ENCODE measurements at regions not wholly inside any gene's neighbourhood (a gene's known extent, or its start where the extent isn't known, plus 50 kb on each side); places are given as distances from the start of the nearest gene placed in this dataset.

- TF ChIP-seq, protein P1, sequence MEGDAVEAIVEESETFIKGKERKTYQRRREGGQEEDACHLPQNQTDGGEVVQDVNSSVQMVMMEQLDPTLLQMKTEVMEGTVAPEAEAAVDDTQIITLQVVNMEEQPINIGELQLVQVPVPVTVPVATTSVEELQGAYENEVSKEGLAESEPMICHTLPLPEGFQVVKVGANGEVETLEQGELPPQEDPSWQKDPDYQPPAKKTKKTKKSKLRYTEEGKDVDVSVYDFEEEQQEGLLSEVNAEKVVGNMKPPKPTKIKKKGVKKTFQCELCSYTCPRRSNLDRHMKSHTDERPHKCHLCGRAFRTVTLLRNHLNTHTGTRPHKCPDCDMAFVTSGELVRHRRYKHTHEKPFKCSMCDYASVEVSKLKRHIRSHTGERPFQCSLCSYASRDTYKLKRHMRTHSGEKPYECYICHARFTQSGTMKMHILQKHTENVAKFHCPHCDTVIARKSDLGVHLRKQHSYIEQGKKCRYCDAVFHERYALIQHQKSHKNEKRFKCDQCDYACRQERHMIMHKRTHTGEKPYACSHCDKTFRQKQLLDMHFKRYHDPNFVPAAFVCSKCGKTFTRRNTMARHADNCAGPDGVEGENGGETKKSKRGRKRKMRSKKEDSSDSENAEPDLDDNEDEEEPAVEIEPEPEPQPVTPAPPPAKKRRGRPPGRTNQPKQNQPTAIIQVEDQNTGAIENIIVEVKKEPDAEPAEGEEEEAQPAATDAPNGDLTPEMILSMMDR (IDR thresholded peaks at IDR 0.05; ENCODE audit: insufficient read depth, low read length), result no peak
- TF ChIP-seq POLR2AphosphoS5 (IDR thresholded peaks at IDR 0.05; ENCODE audit: low read depth), result no peak
- TF ChIP-seq, protein P2, sequence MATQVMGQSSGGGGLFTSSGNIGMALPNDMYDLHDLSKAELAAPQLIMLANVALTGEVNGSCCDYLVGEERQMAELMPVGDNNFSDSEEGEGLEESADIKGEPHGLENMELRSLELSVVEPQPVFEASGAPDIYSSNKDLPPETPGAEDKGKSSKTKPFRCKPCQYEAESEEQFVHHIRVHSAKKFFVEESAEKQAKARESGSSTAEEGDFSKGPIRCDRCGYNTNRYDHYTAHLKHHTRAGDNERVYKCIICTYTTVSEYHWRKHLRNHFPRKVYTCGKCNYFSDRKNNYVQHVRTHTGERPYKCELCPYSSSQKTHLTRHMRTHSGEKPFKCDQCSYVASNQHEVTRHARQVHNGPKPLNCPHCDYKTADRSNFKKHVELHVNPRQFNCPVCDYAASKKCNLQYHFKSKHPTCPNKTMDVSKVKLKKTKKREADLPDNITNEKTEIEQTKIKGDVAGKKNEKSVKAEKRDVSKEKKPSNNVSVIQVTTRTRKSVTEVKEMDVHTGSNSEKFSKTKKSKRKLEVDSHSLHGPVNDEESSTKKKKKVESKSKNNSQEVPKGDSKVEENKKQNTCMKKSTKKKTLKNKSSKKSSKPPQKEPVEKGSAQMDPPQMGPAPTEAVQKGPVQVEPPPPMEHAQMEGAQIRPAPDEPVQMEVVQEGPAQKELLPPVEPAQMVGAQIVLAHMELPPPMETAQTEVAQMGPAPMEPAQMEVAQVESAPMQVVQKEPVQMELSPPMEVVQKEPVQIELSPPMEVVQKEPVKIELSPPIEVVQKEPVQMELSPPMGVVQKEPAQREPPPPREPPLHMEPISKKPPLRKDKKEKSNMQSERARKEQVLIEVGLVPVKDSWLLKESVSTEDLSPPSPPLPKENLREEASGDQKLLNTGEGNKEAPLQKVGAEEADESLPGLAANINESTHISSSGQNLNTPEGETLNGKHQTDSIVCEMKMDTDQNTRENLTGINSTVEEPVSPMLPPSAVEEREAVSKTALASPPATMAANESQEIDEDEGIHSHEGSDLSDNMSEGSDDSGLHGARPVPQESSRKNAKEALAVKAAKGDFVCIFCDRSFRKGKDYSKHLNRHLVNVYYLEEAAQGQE (IDR thresholded peaks at IDR 0.05; ENCODE audit: insufficient replicate concordance, low read depth), result no peak
- TF ChIP-seq GABPA (IDR thresholded peaks at IDR 0.05; ENCODE audit: low read depth), result no peak
Observed at GRCh38 chrX:25519258-25519657, 503.5 kb upstream of the ARX start.
